NCI-H2196 treated with DMSO at 0.1 percent for 48 hours (cell line): ENCODE measurements at regions not wholly inside any gene's neighbourhood (a gene's known extent, or its start where the extent isn't known, plus 50 kb on each side); places are given as distances from the start of the nearest gene placed in this dataset.

Experiments used
- DNase-seq: peaks from one replicate; lab custom pipeline; 2025; ENCODE audit not compliant: unreplicated experiment; lab: John Stamatoyannopoulos, UW

GRCh38 chr20:7389216-7389615, 551.0 kb downstream of the HAO1 start:
- no peak for DNase-seq

GRCh38 chr20:7392542-7393206, 547.6 kb downstream of the HAO1 start:
- DNase-seq, result no peak

- no peak for DNase-seq
These were observed 541.1 kb downstream of the HAO1 start for GRCh38 chr20:7399114-7399513.

GRCh38 chr20:7399575-7399974, 540.7 kb downstream of the HAO1 start:
- no peak for DNase-seq

GRCh38 chr20:7406671-7407070, 533.6 kb downstream of the HAO1 start:
- no peak for DNase-seq

GRCh38 chr20:7410150-7410549, 530.1 kb downstream of the HAO1 start:
- no peak for DNase-seq

- no peak for DNase-seq
These were observed 529.2 kb downstream of the HAO1 start for GRCh38 chr20:7411075-7411474.

GRCh38 chr20:7415427-7415826, 524.8 kb downstream of the HAO1 start:
- no peak for DNase-seq

GRCh38 chr20:7416382-7416781, 523.9 kb downstream of the HAO1 start:
- no peak for DNase-seq

- DNase-seq, result no peak
These were observed 519.9 kb downstream of the HAO1 start for GRCh38 chr20:7420345-7420744.

DNA sequence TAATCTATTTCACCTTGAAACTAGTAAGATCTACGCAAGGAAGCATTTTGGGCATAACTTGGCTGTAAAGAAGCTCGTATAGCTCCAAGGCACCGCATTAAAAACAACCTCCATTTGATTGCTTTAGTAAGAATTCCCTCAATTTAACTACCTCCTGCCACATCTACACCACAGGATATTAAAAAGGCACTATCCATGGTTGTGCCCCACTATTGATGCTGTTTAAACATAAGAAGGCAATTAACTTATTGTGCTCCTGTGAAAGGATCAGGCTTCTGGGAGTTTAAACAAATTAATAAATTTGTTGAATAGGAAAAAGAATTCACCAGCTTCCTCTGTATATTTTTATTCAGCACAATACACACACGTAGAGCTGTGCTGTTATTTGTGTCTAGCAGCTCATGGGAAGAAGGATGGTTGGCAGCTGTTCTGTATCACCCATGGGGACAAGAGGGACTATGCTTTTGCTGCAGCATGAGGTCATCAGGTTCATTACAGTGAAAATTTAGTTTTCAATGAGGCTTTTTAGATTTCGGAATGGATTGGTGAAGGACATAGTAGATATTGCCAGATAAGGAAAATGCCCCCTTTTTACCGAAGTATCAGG, 513.3 kb downstream of the HAO1 start:
- no peak for DNase-seq

DNA sequence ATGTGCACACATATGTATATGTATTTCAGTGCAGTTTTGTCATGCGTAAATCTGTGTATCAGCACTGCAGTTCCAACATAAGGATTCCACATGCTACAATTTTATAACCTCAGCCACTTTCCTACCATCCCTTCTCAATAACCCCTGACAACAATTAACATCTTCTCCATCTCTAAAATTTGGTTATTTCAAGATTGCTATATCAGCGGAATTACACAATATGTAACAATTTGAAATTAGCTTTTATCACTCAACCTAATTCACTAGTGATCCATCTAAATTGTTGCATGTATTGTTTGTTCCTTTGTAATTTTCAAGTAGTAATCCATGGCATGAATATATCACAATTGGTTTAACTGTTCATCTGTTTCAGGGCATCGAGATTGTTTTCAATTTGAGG, 511.3 kb downstream of the HAO1 start:
- DNase-seq, result no peak

GRCh38 chr20:7432612-7433011, 507.6 kb downstream of the HAO1 start:
- DNase-seq, result no peak

- DNase-seq, result no peak
These were observed 502.9 kb downstream of the HAO1 start for GRCh38 chr20:7437311-7437710.

GRCh38 chr20:7449269-7449668, 491.0 kb downstream of the HAO1 start:
- DNase-seq, result no peak

- DNase-seq, result no peak
These were observed 487.4 kb downstream of the HAO1 start for GRCh38 chr20:7452890-7453289.

DNA sequence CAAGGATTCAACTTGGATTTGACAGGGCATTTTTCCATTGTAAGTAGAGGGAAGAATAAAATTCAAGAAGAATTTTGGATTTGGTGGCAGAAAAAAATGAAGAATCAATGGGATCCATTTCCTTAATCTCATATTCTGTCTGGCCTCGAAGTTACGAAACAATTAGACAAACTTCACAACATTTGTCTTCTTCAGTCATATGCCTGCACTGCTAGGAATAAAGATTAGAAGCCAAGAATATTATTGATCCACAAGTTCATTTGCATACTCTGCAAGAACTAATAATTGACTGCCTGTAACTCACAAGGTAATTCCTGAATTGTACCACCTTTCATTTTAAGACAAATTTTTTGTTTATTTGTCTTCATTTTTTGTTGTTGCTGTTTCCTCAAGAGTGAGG, 486.2 kb downstream of the HAO1 start:
- no peak for DNase-seq

- no peak for DNase-seq
These were observed 481.8 kb downstream of the HAO1 start for GRCh38 chr20:7458459-7458858.

DNA sequence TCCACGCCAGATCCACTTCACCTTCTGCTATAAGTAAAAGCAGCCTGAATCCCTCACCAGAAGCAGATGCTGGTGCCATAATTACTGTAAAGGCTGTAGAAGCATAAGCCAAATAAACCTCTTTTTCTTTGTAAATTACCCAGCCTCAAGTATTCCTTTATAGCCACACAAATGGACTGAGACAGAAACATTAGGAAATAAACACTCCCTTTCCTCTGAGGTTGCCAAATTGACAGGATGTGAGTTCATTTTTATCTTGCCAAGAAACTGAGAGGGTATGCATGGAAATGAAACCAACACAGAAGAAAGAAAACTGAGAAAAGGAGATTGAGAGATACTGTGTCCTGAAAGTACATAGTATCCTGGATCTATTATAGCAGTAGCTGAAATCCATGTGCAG, 481.2 kb downstream of the HAO1 start:
- no peak for DNase-seq

DNA sequence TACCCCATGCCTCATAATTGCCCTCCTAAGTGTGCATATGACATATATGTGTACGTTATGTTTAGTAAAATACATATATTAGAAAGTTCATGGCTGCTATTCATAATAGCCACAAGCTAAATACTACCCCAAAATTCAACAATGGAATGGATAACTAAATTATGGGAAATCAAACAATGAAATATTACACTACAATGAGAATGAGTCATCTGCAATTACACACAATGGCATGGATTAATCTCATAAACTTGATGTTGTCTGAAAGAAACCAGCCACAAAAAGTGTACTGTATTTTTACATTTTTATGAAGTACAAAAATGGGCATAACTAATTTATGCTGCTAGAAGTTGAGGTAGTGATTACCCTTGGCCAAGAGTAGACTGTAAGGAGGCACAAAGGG, 477.0 kb downstream of the HAO1 start:
- no peak for DNase-seq

DNA sequence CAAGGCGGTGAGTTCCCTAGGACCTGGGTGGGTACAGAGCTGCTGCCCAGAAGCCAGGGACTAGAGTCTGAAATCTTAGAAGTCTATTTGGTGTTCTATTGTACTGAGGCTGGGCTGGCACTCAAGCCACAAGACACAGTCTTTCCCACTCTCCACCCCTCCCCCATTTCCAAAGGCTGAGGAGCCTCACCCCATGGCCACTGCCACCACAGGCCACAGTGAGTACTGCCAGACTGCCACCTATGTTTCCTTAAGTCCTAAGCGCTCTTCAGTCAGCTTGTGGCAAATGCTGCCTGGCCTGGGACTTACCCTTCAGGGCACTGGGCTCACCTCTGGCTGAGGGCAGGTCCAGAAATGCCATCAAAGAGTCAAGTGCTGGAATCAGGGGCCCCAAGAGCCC, 469.3 kb downstream of the HAO1 start:
- DNase-seq, result no peak

- DNase-seq, result no peak
These were observed 450.0 kb downstream of the HAO1 start for GRCh38 chr20:7490288-7490687.

GRCh38 chr20:7492257-7492656, 448.0 kb downstream of the HAO1 start:
- DNase-seq, result no peak
